GM12872 (cell line): ENCODE measurements at regions not wholly inside any gene's neighbourhood (a gene's known extent, or its start where the extent isn't known, plus 50 kb on each side); places are given as distances from the start of the nearest gene placed in this dataset.

Source experiments
- CTCF ChIP-seq: IDR thresholded peaks from 3 replicates; pipeline ENCODE4 v1.5.1; 2011; ENCODE audit warnings: low read depth, mild to moderate bottlenecking, low read length, moderate library complexity; ENCODE audit not compliant: insufficient read depth

DNA sequence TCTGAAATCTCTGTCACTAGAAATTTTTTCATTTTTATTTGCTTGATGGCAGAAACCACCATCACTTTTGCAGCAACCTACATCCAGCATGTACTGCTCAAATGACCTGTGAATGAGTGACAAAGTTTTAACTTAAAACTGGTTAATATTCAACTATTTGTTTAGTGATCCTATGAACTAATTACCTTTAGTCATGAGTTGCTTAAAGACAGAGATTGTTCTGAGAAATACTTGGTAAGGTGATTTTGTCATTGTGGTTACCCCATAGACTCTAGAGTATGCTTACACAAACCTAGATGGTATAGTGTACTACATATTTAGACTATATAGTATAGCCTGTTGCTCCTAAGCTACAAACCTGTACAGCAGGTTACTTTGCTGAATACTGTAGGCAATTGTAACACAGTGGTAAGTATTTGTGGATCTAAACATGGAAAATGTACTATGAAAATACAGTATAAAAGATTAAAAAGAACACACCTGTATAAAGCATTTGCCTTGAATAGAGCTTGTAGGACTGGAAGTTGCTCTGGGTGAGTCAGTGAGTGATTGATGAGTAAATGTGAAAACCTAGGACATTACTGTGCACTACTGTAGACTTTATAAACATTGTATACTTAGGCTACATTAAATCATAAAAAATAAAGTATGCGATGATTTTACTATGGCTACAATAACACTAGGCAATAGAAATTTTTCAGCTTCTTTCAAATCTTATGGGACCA, 256.6 kb upstream of the PPFIA2 start:
- TF ChIP-seq CTCF, result no peak

GRCh38 chr12:82012176-82012575, 253.0 kb upstream of the PPFIA2 start:
- no peak for TF ChIP-seq CTCF

DNA sequence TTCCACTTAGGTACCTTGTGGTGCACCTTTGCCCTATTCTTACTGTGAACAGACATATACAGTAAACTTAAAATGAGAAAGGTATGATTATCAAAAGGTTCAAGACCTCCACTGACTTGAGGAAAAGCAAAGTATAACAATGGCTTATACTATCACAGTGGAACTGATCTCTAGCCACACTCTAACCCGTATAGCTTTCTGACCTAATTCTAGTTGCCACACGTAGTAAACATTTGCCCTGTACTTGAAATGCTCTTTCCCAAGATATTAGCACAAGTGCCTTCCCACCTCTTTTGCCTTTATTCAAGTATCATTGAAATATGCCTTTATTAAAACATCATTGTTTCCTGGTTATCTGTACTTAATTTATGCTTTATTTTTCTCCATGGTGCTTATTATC, 250.4 kb upstream of the PPFIA2 start:
- TF ChIP-seq CTCF, result no peak

DNA sequence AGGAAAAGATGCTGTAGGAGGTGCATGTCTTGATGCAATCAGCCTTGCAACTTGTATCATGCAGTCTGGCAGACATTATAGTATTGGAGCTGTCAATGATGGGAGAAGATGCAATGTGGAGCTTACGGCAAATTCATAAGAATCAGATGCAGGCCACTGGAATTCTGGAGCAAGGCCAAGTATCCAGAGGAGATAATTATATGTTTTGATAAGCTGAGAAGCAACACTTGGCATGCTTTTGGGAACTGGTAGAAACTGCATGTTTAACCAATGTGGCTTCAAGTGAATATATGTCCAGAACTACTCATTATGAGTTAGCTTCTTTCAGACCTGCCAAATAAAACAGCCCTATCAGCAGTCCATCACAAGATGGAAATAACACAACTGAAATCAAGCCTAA, 249.1 kb upstream of the PPFIA2 start:
- TF ChIP-seq CTCF, result no peak

DNA sequence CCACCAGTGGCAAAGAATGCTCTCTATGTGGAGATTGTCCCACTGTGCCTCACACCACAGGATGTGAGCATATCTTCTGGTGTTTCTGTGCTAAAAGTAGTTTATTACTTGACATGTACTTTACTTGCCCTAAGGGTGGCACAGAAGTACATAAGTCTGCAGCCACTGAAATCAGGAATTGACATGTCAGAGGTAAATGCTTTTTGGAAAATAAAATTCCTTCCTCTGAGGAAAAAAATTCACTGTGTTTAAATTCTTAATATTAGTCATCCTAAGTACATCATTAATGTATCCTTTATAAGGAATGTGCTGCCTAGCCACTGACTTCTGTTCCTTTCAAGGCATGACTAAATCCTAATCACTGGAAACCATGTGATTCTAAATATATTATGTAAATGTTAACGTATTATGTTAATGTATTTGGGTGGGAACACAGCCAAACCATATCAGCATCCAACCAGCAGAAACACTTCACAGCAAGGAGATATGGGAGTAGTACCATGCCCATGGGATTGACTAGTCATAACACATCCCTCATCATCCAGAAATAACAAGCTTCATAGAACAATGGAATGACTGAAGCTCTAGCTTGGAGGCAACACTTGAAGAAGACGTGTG, 239.7 kb upstream of the PPFIA2 start:
- TF ChIP-seq CTCF, result no peak

DNA sequence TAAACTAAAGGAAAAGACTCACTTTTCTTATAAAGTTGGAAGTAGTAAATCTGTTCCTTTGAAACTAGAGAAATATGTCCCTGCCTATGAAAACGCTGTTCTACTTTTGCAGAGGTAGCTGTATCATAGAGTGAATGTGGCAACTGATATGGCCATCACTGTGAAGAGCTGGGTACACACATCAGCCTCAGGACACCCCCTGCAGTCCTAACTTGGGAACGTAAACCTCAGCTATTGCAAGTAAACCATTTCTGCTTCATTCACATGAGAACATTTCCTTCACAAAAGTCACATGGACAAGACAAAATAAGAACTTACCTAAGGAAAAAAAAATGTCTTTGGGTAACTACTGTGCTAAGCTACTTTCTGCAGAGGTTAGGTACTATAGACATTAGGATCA, 233.3 kb upstream of the PPFIA2 start:
- TF ChIP-seq CTCF, result peak; percentile 30; the same call in 2 of the 3 replicates

GRCh38 chr12:81991868-81992267, 232.7 kb upstream of the PPFIA2 start:
- TF ChIP-seq CTCF, result no peak
